HG02610 (cell line): ENCODE measurements at regions not wholly inside any gene's neighbourhood (a gene's known extent, or its start where the extent isn't known, plus 50 kb on each side); places are given as distances from the start of the nearest gene placed in this dataset.

Experiments
- ATAC-seq: cut with Tn5 transposase; IDR thresholded peaks from one replicate; pipeline ENCODE4 v1.9.1; 2021; ENCODE audit warnings: mild to moderate bottlenecking, moderate library complexity; ENCODE audit not compliant: unreplicated experiment

GRCh38 chr1:59078070-59078800 is 218.7 kb upstream of the FGGY start:
- ATAC-seq, result no peak

- ATAC-seq, result no peak
Measured at GRCh38 chr1:59078866-59079265, 218.0 kb upstream of the FGGY start.

GRCh38 chr1:59079434-59080140 is 217.3 kb upstream of the FGGY start:
- ATAC-seq, result no peak

GRCh38 chr1:59081181-59081580 is 215.7 kb upstream of the FGGY start:
- ATAC-seq, result no peak

DNA sequence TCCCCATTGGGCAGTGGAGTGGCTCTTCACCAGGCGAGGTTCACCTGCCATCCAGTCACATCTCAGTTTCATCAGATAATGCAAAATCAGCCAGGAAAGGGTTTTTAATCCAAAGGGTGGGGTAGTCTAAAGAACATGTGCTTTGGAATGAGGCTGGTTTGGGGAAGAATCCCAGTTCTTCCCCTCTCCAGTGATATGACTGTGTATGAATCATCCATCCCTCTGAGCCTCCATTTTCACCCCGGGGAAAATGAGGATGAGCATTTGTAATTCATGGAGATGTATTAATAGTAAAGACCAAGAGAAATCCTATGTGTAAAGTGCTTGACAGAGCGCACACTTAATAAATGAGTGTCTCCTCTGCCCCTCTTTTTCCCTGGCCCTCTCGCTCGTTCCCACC is 215.1 kb upstream of the FGGY start:
- ATAC-seq, result no peak

DNA sequence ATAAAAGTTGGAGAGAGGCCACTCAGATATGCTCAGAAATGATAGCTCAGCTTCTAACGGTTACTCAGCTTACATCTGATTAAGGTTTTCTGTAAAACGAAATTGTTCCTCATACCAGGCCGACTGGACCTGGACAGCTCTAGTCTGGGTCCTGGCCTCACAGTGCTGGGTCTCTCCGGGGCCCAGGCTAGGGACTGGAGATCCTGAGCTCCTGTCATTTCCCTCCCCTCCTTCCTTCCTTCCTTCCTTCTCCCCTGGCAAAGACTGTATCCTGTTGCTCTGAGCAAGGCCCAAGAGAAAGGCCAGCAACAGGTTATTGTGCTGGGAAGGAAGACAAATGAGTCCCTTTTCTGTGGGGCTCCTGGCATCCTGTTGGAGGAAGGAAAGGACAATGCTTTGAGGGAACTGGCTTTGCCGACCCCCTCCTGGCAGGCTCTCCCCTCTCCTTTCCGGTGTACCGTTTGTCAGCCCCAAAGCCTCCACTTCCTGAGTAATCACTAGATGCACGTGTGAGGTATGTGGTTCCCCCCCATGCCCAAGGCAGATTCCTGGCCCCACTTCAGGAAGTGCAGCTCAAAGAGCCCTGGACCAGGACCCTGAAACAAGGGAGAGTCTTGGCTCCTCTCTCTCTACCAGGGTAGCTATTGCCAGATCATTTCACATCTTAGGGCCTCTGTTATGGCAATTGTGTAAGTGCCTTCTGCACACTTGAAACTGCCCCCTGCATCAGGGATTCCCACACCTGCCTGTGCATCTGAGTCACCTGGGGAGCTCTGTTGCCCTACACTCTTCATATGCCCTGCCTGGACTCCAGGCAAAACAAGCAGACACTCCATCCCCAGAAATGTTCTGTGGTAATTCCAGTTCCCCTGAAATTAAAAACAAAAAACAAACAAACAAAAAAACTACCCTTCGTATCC is 212.7 kb upstream of the FGGY start:
- ATAC-seq, result no peak

DNA sequence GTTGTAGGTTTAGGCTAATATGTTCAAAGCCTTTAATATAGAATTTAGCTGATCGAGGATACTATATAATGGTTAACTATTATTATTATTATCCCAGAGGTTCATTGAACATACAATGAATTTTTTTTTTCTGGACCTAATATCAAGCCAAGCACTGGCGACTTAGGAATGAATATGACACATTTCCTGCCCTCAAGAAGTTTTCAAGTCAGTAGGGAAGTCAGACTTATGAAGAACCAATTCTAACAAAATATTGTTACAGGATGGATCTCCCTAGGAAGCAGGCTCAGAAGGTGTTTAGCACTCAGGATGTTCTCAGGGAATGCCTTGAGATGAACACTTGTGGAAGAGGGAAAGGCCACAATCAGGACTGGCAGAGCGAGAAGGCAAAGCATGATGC is 211.8 kb upstream of the FGGY start:
- ATAC-seq, result no peak

DNA sequence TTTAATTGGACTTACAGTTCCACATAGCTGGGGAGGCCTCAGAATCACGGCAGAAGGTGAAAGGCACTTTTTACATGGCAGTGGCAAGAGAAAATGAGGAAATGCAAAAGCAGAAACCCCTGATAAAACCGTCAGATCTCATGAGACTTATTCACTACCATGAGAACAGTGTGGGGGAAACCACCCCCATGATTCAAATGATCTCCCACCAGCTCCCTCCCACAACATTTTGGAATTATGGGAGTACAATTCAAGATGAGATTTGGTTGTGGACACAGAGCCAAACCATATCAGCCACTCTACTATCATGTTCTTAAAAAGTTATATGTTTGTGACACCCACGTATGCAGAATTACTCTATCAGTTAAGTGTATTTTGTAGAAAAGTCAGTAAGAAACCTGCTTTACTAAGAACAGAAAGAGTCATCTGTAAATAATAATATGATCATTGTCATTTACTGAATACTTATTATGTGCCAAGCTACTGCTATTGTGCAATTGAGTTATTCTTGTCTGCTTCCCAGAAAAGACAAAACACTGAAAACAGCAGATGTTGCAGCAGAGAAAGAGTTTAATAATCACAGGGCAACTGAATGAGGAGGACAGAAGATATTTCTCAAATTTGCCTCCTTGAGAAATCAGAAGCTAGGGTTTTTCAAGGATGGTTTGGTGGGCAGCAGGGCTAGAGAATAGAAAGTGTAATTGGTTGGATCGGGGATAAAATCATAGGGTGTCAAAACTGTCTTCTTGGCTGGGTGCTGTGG is 207.7 kb upstream of the FGGY start:
- no peak for ATAC-seq

GRCh38 chr1:59089922-59090457 is 206.9 kb upstream of the FGGY start:
- no peak for ATAC-seq

GRCh38 chr1:59092126-59092525 is 204.8 kb upstream of the FGGY start:
- no peak for ATAC-seq

GRCh38 chr1:59094001-59094400 is 202.9 kb upstream of the FGGY start:
- no peak for ATAC-seq

GRCh38 chr1:59096501-59096900 is 200.4 kb upstream of the FGGY start:
- no peak for ATAC-seq

GRCh38 chr1:59098655-59099054 is 198.2 kb upstream of the FGGY start:
- ATAC-seq, result no peak

GRCh38 chr1:59100708-59101374 is 196.1 kb upstream of the FGGY start:
- ATAC-seq, result no peak

- ATAC-seq, result no peak
Measured at GRCh38 chr1:59101518-59101917, 195.4 kb upstream of the FGGY start.

DNA sequence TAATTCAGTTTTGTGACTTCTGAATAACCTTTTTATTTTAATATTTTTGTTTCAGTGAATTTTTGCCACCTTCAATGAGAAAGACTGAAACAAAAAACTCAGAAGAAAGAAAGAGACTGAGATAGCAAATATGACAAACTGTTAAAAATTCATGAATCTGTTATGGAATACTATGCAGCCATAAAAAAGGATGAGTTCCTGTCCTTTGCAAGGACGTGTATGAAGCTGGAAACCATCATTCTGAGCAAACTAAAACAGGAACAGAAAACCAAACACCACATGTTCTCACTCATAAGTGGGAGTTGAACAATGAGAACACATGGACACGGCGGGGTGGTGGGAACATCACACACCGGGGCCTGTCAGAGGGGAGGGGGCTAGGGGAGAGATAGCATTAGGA is 193.4 kb upstream of the FGGY start:
- no peak for ATAC-seq

DNA sequence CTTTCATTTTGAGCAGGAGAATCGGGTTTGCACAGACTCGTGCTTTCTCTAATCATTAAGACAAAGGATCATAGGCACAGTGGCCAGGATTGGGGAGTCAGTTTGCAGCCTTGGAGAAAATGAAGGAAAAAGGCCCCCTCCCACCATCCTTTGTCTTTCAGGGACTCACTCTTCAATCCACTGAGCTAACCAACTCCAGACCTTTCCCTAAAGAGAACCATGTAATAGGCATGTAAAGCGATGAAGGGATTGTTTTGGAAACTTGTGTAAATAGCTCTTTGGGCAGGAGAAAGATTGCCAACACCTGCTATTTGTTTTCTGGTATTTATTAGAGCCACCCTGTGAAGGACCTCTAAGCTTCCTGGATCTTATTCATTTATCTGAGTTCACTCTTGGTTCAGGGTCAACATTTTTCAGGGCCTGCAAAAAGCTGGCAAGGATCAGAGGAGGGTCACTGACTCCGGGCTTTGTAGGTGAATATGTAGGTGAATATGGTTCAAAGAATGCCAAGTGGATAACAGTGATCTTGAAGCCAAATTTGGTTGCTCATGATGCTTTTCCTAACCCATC is 192.6 kb upstream of the FGGY start:
- no peak for ATAC-seq

GRCh38 chr1:59105548-59106507 is 191.1 kb upstream of the FGGY start:
- no peak for ATAC-seq

- no peak for ATAC-seq
Measured at GRCh38 chr1:59107516-59107915, 189.4 kb upstream of the FGGY start.
